Osteoblast (primary cell): ENCODE measurements at regions not wholly inside any gene's neighbourhood (a gene's known extent, or its start where the extent isn't known, plus 50 kb on each side); places are given as distances from the start of the nearest gene placed in this dataset.

ENCODE experiments used
- DNase-seq: peaks from one replicate; pipeline ENCODE4 v3.0.0; 2011; ENCODE audit warnings: low spot score, mixed read lengths; ENCODE audit not compliant: insufficient read length; ENCODE audit errors: missing footprints
- H2AFZ ChIP-seq: 2 replicates; pipeline ENCODE4 v1.6.0; 2011; ENCODE audit warnings: mild to moderate bottlenecking, low read length
- H3K27ac ChIP-seq: 2 replicates; pipeline ENCODE4 v1.5.1; 2011; ENCODE audit warnings: mild to moderate bottlenecking, low read depth, low read length, moderate library complexity
- H3K27me3 ChIP-seq: 2 replicates; pipeline ENCODE4 v1.6.0; 2012; ENCODE audit warnings: mild to moderate bottlenecking, control low read depth, inconsistent platforms, low read length, moderate library complexity; ENCODE audit not compliant: insufficient read depth
- H3K36me3 ChIP-seq: 2 replicates; pipeline ENCODE4 v1.5.1; 2011; ENCODE audit warnings: mild to moderate bottlenecking, low read length, control low read depth, moderate library complexity; ENCODE audit not compliant: insufficient read depth
- H3K4me1 ChIP-seq: 2 replicates; pipeline ENCODE4 v1.5.1; 2011; ENCODE audit warnings: mild to moderate bottlenecking, low read length, control low read depth, moderate library complexity; ENCODE audit not compliant: insufficient read depth
- H3K4me2 ChIP-seq: 2 replicates; pipeline ENCODE4 v1.6.0; 2011; ENCODE audit warnings: mild to moderate bottlenecking, low read length; ENCODE audit not compliant: insufficient read depth
- H3K4me3 ChIP-seq: fragments of 200-600 bp; sonication (generic); 3 replicates; pipeline ENCODE4 v1.5.1; 2012; ENCODE audit warnings: mild to moderate bottlenecking, low read length, inconsistent platforms; ENCODE audit not compliant: insufficient read depth
- H3K79me2 ChIP-seq: 2 replicates; pipeline ENCODE4 v1.6.0; 2012; ENCODE audit warnings: mild to moderate bottlenecking, low read length, control low read depth, inconsistent platforms; ENCODE audit not compliant: insufficient read depth
- H3K9me3 ChIP-seq: 2 replicates; pipeline ENCODE4 v1.5.1; 2011; ENCODE audit warnings: low read depth, low read length, control low read depth
- H4K20me1 ChIP-seq: 2 replicates; pipeline ENCODE4 v1.6.0; 2012; ENCODE audit warnings: mild to moderate bottlenecking, low read length, control low read depth; ENCODE audit not compliant: insufficient read depth
- CTCF ChIP-seq: IDR thresholded peaks from 2 replicates; pipeline ENCODE4 v1.5.1; 2011; ENCODE audit warnings: mild to moderate bottlenecking, low read depth, low read length, moderate library complexity; ENCODE audit errors: extremely low read depth

- no peaks in the 10 kb centered on the region for H3K27me3 ChIP-seq
- H3K27ac ChIP-seq = no peak overlapping the region
- TF ChIP-seq CTCF = no peak
- no peaks in the 10 kb centered on the region for H3K36me3 ChIP-seq
- H2AFZ ChIP-seq = no peak overlapping the region
- H3K79me2 ChIP-seq = no peaks in the 10 kb centered on the region
- H4K20me1 ChIP-seq = no peaks in the 10 kb centered on the region
- H3K9me3 ChIP-seq = no peaks in the 10 kb centered on the region
- H3K4me2 ChIP-seq = no peak overlapping the region
- H3K4me1 ChIP-seq = no peaks in the 10 kb centered on the region
- DNase-seq = no peak
- H3K4me3 ChIP-seq = no peak overlapping the region
Measured at GRCh38 chr6:95503568-95503967, 73.8 kb upstream of the MANEA start.

GRCh38 chr6:95511404-95511803 is 65.9 kb upstream of the MANEA start:
- Histone ChIP-seq H3K27me3 (no peaks in the 10 kb centered on the region), H3K27ac (no peak overlapping the region), H3K4me1 (no peaks in the 10 kb centered on the region), H4K20me1 (no peaks in the 10 kb centered on the region), H2AFZ (no peak overlapping the region), H3K36me3 (no peaks in the 10 kb centered on the region), H3K79me2 (no peaks in the 10 kb centered on the region), H3K4me2 (no peak overlapping the region), H3K9me3 (no peaks in the 10 kb centered on the region), H3K4me3 (no peak overlapping the region)
- no peak for TF ChIP-seq CTCF
- no peak for DNase-seq

GRCh38 chr6:95515975-95516374 is 61.4 kb upstream of the MANEA start:
- Histone ChIP-seq H3K36me3 (no peaks in the 10 kb centered on the region), H2AFZ (no peak overlapping the region), H3K4me3 (no peak overlapping the region), H4K20me1 (no peaks in the 10 kb centered on the region), H3K79me2 (no peaks in the 10 kb centered on the region), H3K4me1 (no peaks in the 10 kb centered on the region), H3K4me2 (no peak overlapping the region), H3K9me3 (no peaks in the 10 kb centered on the region), H3K27ac (no peak overlapping the region), H3K27me3 (no peaks in the 10 kb centered on the region)
- TF ChIP-seq CTCF = no peak
- DNase-seq = no peak

GRCh38 chr6:95517004-95517403 is 60.3 kb upstream of the MANEA start:
- DNase-seq = no peak
- no peak overlapping the region for H2AFZ ChIP-seq

More at GRCh38 chr6:95517004-95517403, 60.3 kb upstream of the MANEA start:
- H3K27ac ChIP-seq = no peak overlapping the region
- no peak overlapping the region for H3K4me2 ChIP-seq
- no peaks in the 10 kb centered on the region for H3K79me2 ChIP-seq
- no peaks in the 10 kb centered on the region for H3K9me3 ChIP-seq
- H3K36me3 ChIP-seq = no peaks in the 10 kb centered on the region
- H3K4me1 ChIP-seq = no peaks in the 10 kb centered on the region
- no peak for TF ChIP-seq CTCF
- H3K27me3 ChIP-seq = no peaks in the 10 kb centered on the region
- no peak overlapping the region for H3K4me3 ChIP-seq
- H4K20me1 ChIP-seq = no peaks in the 10 kb centered on the region
